HG03558 (cell line): ENCODE measurements at regions not wholly inside any gene's neighbourhood (a gene's known extent, or its start where the extent isn't known, plus 50 kb on each side); places are given as distances from the start of the nearest gene placed in this dataset.
"Not testable (repeated sequence)": the region's sequence is repeated elsewhere in the genome, so short reads cannot be mapped to it uniquely, and the experiment has no call there.

ENCODE experiments used
- ATAC-seq: cut with Tn5 transposase; IDR thresholded peaks from one replicate; pipeline ENCODE4 v1.9.1; 2021; ENCODE audit warnings: moderate number of reproducible peaks; ENCODE audit not compliant: unreplicated experiment; ENCODE audit errors: extremely low read depth

GRCh38 chr18:70582981-70583380 is 294.1 kb downstream of the SOCS6 start:
- no peak for ATAC-seq

- ATAC-seq, result no peak
Measured at GRCh38 chr18:70578480-70578879, 289.6 kb downstream of the SOCS6 start.

- ATAC-seq, result no peak
Measured at GRCh38 chr18:70577023-70577420, 288.2 kb downstream of the SOCS6 start.

GRCh38 chr18:70576276-70577022 is 287.6 kb downstream of the SOCS6 start:
- ATAC-seq, result no peak

- ATAC-seq, result not testable (repeated sequence)
Measured at GRCh38 chr18:70574951-70575350, 286.1 kb downstream of the SOCS6 start.

- not testable (repeated sequence) for ATAC-seq
Measured at GRCh38 chr18:70569647-70570046, 280.8 kb downstream of the SOCS6 start.

GRCh38 chr18:70559446-70559845 is 270.6 kb downstream of the SOCS6 start:
- ATAC-seq, result no peak

- no peak for ATAC-seq
Measured at GRCh38 chr18:70558371-70558770, 269.5 kb downstream of the SOCS6 start.

GRCh38 chr18:70554854-70555445 is 266.1 kb downstream of the SOCS6 start:
- ATAC-seq, result no peak

- no peak for ATAC-seq
Measured at GRCh38 chr18:70553936-70554260, 265.1 kb downstream of the SOCS6 start.

- ATAC-seq, result no peak
Measured at GRCh38 chr18:70553245-70553935, 264.5 kb downstream of the SOCS6 start.

GRCh38 chr18:70536370-70537062 is 247.7 kb downstream of the SOCS6 start:
- ATAC-seq, result no peak

GRCh38 chr18:70535041-70535440 is 246.2 kb downstream of the SOCS6 start:
- no peak for ATAC-seq

- not testable (repeated sequence) for ATAC-seq
Measured at GRCh38 chr18:70525322-70525721, 236.5 kb downstream of the SOCS6 start.

GRCh38 chr18:70523792-70524182 is 234.9 kb downstream of the SOCS6 start:
- no peak for ATAC-seq

- ATAC-seq, result no peak
Measured at GRCh38 chr18:70523035-70523791, 234.4 kb downstream of the SOCS6 start.

- ATAC-seq, result no peak
Measured at GRCh38 chr18:70522183-70522680, 233.4 kb downstream of the SOCS6 start.

- no peak for ATAC-seq
Measured at GRCh38 chr18:70520867-70521266, 232.0 kb downstream of the SOCS6 start.

- ATAC-seq, result no peak
Measured at GRCh38 chr18:70513502-70514171, 224.8 kb downstream of the SOCS6 start.

- ATAC-seq, result no peak
Measured at GRCh38 chr18:70507970-70508369, 219.1 kb downstream of the SOCS6 start.
